ENCODE measurements at regions not wholly inside any gene's neighbourhood (a gene's known extent, or its start where the extent isn't known, plus 50 kb on each side); places are given as distances from the start of the nearest gene placed in this dataset.

- TF ChIP-seq, protein P1, sequence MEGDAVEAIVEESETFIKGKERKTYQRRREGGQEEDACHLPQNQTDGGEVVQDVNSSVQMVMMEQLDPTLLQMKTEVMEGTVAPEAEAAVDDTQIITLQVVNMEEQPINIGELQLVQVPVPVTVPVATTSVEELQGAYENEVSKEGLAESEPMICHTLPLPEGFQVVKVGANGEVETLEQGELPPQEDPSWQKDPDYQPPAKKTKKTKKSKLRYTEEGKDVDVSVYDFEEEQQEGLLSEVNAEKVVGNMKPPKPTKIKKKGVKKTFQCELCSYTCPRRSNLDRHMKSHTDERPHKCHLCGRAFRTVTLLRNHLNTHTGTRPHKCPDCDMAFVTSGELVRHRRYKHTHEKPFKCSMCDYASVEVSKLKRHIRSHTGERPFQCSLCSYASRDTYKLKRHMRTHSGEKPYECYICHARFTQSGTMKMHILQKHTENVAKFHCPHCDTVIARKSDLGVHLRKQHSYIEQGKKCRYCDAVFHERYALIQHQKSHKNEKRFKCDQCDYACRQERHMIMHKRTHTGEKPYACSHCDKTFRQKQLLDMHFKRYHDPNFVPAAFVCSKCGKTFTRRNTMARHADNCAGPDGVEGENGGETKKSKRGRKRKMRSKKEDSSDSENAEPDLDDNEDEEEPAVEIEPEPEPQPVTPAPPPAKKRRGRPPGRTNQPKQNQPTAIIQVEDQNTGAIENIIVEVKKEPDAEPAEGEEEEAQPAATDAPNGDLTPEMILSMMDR (IDR thresholded peaks at IDR 0.05; ENCODE audit: insufficient read depth, missing control alignments), result no peak
- FAIRE-seq (no peak), DNase-seq (ENCODE audit: insufficient read length, low spot score) (no peak)
Observed at GRCh38 chr5:82889088-82889487, 188.1 kb downstream of the TMEM167A start.

- no peak for FAIRE-seq
- TF ChIP-seq, protein P1 (IDR thresholded peaks at IDR 0.05; ENCODE audit: insufficient read depth, missing control alignments), result no peak
- no peak for DNase-seq (ENCODE audit: insufficient read length, low spot score)
Observed at GRCh38 chr5:82886911-82887310, 190.3 kb downstream of the TMEM167A start.

GRCh38 chr5:82885627-82886389 lies 191.4 kb downstream of the TMEM167A start:
- no peak for FAIRE-seq

GRCh38 chr5:82884821-82885471 lies 192.2 kb downstream of the TMEM167A start:
- TF ChIP-seq, protein P1 (IDR thresholded peaks at IDR 0.05; ENCODE audit: insufficient read depth, missing control alignments), result no peak
- DNase-seq (ENCODE audit: insufficient read length, low spot score) (no peak), FAIRE-seq (no peak)

More at GRCh38 chr5:82885627-82886389, 191.4 kb downstream of the TMEM167A start:
- DNase-seq (ENCODE audit: insufficient read length, low spot score), result no peak
- TF ChIP-seq, protein P1 (IDR thresholded peaks at IDR 0.05; ENCODE audit: insufficient read depth, missing control alignments), result peak; percentile 20

DNA sequence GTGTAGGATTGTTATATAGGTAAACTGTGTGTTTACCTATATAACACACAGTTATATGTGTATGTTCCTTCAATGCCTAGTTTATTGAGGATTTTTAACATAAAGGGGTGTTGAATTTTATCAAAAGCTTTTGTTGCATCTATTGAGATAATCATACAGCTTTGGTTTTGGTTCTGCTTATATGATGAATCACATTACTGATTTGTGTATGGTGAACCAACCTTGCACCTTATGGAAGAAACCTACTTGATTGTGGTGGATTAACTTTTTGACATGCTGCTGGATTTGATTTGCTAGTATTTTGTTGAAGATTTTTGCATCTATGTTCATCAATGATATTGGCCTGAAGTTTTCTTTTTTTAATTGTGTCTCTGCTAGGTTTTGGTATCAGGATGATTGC lies 194.9 kb downstream of the TMEM167A start:
- peak; percentile 44 for FAIRE-seq
- TF ChIP-seq, protein P1 (IDR thresholded peaks at IDR 0.05; ENCODE audit: insufficient read depth, missing control alignments), result no peak
- DNase-seq (ENCODE audit: insufficient read length, low spot score), result no peak

GRCh38 chr5:82881571-82882174 lies 195.5 kb downstream of the TMEM167A start:
- DNase-seq (ENCODE audit: insufficient read length, low spot score) (no peak), FAIRE-seq (no peak)
- TF ChIP-seq, protein P1 (IDR thresholded peaks at IDR 0.05; ENCODE audit: insufficient read depth, missing control alignments), result no peak
